HEK293 (cell line): ENCODE measurements at regions not wholly inside any gene's neighbourhood (a gene's known extent, or its start where the extent isn't known, plus 50 kb on each side); places are given as distances from the start of the nearest gene placed in this dataset.
A peak's percentile ranks its signal among the peaks of the same experiment; 100 is the strongest.

Source experiments
- CTCF ChIA-PET: fragments of 350-600 bp; formaldehyde crosslinking; extraction: SDS; loops from one replicate; lab custom pipeline; 2021; ENCODE audit warnings: antibody characterized with exemption; lab: Yijun Ruan, JAX
- POLR2A ChIA-PET: fragments of 300-600 bp; formaldehyde crosslinking; extraction: SDS; loops from one replicate; lab custom pipeline; 2020; ENCODE audit warnings: antibody characterized with exemption, inconsistent platforms; lab: Yijun Ruan, JAX
- H3K27ac ChIP-seq: fragments of 200-500 bp; sonication (Bioruptor generic); 2 replicates; pipeline ENCODE4 v1.5.1; 2014; ENCODE audit warnings: low read depth, low read length, control low read depth, inconsistent platforms; ENCODE audit errors: extremely low read depth
- H3K36me3 ChIP-seq, 2 experiments: fragments of 200-500 bp in 1 of 2; sonication (Bioruptor generic) in 1 of 2; 1 replicate in 1 of 2; 2 replicates in 1 of 2; pipeline ENCODE4 v1.5.1; 2014 to 2017; ENCODE audit warnings: inconsistent platforms in 2 of 2, low read length in 2 of 2; ENCODE audit not compliant: control insufficient read depth in 2 of 2, insufficient read depth in 1 of 2
- H3K4me1 ChIP-seq: fragments of 200-500 bp; sonication (Bioruptor generic); 2 replicates; pipeline ENCODE4 v1.5.1; 2014; ENCODE audit warnings: mild to moderate bottlenecking, low read length, inconsistent platforms; ENCODE audit not compliant: control insufficient read depth, insufficient read depth
- H3K4me3 ChIP-seq: 2 replicates; pipeline ENCODE4 v1.5.1; 2011; ENCODE audit warnings: low read depth, mild to moderate bottlenecking, control low read depth, low read length, moderate library complexity
- H3K9me3 ChIP-seq: fragments of 200-500 bp; sonication (Bioruptor generic); 2 replicates; pipeline ENCODE4 v1.5.1; 2014; ENCODE audit warnings: low read depth, low read length, inconsistent platforms; ENCODE audit not compliant: control insufficient read depth, insufficient read depth
- FEZF1 ChIP-seq: fragments of 450-650 bp; formaldehyde crosslinking; IDR thresholded peaks from 2 replicates; pipeline ENCODE4 v1.5.1; 2016; ENCODE audit warnings: missing biosample characterization, missing genetic modification characterization
- HOXA7 ChIP-seq: sonication (generic); formaldehyde crosslinking; IDR thresholded peaks from 2 replicates; pipeline ENCODE4 v1.8.1; 2022; ENCODE audit warnings: missing genetic modification reagents, borderline replicate concordance
- HOXD13 ChIP-seq: sonication (generic); formaldehyde crosslinking; IDR thresholded peaks from 2 replicates; pipeline ENCODE4 v1.8.0; 2022; ENCODE audit warnings: missing genetic modification reagents, borderline replicate concordance
- OSR2 ChIP-seq: fragments of 450-650 bp; formaldehyde crosslinking; IDR thresholded peaks from 2 replicates; pipeline ENCODE4 v1.5.1; 2016; ENCODE audit warnings: missing biosample characterization, missing genetic modification characterization
- ZBTB10 ChIP-seq: fragments of 450-650 bp; formaldehyde crosslinking; IDR thresholded peaks from 2 replicates; pipeline ENCODE4 v1.5.1; 2016; ENCODE audit warnings: missing biosample characterization, missing genetic modification characterization
- ZBTB21 ChIP-seq: fragments of 450-650 bp; formaldehyde crosslinking; IDR thresholded peaks from 2 replicates; pipeline ENCODE4 v1.5.1; 2017; ENCODE audit warnings: missing biosample characterization, missing genetic modification characterization
- ZBTB8A ChIP-seq: fragments of 450-650 bp; formaldehyde crosslinking; IDR thresholded peaks from 2 replicates; pipeline ENCODE4 v1.5.1; 2016; ENCODE audit warnings: missing biosample characterization, missing genetic modification characterization
- ZNF112 ChIP-seq: fragments of 450-650 bp; formaldehyde crosslinking; IDR thresholded peaks from 2 replicates; pipeline ENCODE4 v1.5.0; 2017; ENCODE audit warnings: missing biosample characterization, missing genetic modification characterization
- ZNF148 ChIP-seq: fragments of 450-650 bp; formaldehyde crosslinking; IDR thresholded peaks from 2 replicates; pipeline ENCODE4 v1.5.0; 2017; ENCODE audit warnings: missing biosample characterization, missing genetic modification characterization, borderline replicate concordance
- ZNF174 ChIP-seq: fragments of 450-650 bp; formaldehyde crosslinking; IDR thresholded peaks from 2 replicates; pipeline ENCODE4 v1.5.0; 2017; ENCODE audit warnings: missing biosample characterization, mild to moderate bottlenecking, missing genetic modification characterization
- ZNF214 ChIP-seq: fragments of 450-650 bp; formaldehyde crosslinking; IDR thresholded peaks from 2 replicates; pipeline ENCODE4 v1.5.1; 2017; ENCODE audit warnings: missing biosample characterization, mild to moderate bottlenecking, missing genetic modification characterization, borderline replicate concordance
- ZNF366 ChIP-seq: fragments of 450-650 bp; formaldehyde crosslinking; conservative IDR thresholded peaks from 2 replicates; pipeline ENCODE4 v1.5.1; 2016; ENCODE audit warnings: missing biosample characterization, missing genetic modification characterization
- ZNF639 ChIP-seq: fragments of 450-650 bp; formaldehyde crosslinking; IDR thresholded peaks from 2 replicates; pipeline ENCODE4 v1.5.1; 2016; ENCODE audit warnings: missing biosample characterization, missing genetic modification characterization
- ZNF677 ChIP-seq: fragments of 450-650 bp; IDR thresholded peaks from 2 replicates; pipeline ENCODE4 v1.5.0; 2018; ENCODE audit warnings: missing biosample characterization, mild to moderate bottlenecking, missing genetic modification characterization, moderate library complexity
- ZNF701 ChIP-seq: fragments of 450-650 bp; formaldehyde crosslinking; IDR thresholded peaks from 2 replicates; pipeline ENCODE4 v1.5.1; 2016; ENCODE audit warnings: missing biosample characterization, missing genetic modification characterization
- ZNF776 ChIP-seq: fragments of 450-650 bp; formaldehyde crosslinking; IDR thresholded peaks from 2 replicates; pipeline ENCODE4 v1.5.0; 2017; ENCODE audit warnings: missing biosample characterization, missing genetic modification characterization, borderline replicate concordance
- ZSCAN16 ChIP-seq: fragments of 450-650 bp; formaldehyde crosslinking; IDR thresholded peaks from 2 replicates; pipeline ENCODE4 v1.5.1; 2016; ENCODE audit warnings: missing biosample characterization, missing genetic modification characterization
- ZSCAN30 ChIP-seq: fragments of 450-650 bp; IDR thresholded peaks from 2 replicates; pipeline ENCODE4 v1.5.1; 2018; ENCODE audit warnings: missing biosample characterization, mild to moderate bottlenecking, missing genetic modification characterization, moderate library complexity
- ZSCAN4 ChIP-seq: fragments of 450-650 bp; formaldehyde crosslinking; IDR thresholded peaks from 2 replicates; pipeline ENCODE4 v1.5.1; 2017; ENCODE audit warnings: missing biosample characterization, missing genetic modification characterization
- TF ChIP-seq, protein P1 (sequence below): fragments of 450-650 bp; formaldehyde crosslinking; IDR thresholded peaks from 2 replicates; pipeline ENCODE4 v1.5.1; 2016; ENCODE audit warnings: missing biosample characterization, missing genetic modification characterization

DNA sequence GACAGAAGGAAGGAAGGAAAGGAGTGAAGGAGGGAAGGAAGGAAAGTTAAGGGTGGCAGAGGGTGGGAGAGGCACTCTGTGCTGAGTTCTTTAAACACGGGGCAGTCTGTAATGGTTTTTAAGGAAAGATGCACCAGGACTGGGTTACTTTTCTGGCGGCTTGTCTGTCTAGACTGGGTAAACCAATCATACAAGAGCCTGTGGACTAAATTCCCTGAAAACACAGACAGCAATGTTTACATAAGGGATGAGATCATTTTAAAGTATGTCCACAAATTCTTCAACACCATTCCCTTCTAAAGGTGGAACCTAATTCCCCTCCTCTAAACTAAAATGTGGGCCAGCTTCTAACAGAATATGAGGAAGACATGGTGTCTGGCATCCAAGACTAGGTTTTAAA, 235.5 kb upstream of the IGF1R start:
- H3K4me1 ChIP-seq = no peaks in the 10 kb centered on the region
- no peak overlapping the region for H3K27ac ChIP-seq
- TF ChIP-seq ZNF366 (tag by site-specific recombination) = 0 out of 2 replicates have a peak, but pooled peaks have one; percentile 44
- TF ChIP-seq ZBTB8A (tag by site-specific recombination) = no peak
- TF ChIP-seq ZBTB21 (tag by site-specific recombination) = no peak
- no peak overlapping the region for H3K4me3 ChIP-seq
- ChIA-PET POLR2A (no interaction called here), CTCF (interaction anchor here (0.6 to 1.6 kb wide), 5 partner anchors 9 to 875 kb away, joined by 3 to 11 read pairs (median 4); no protein-coding TSS in a partner anchor)
- no peaks in the 10 kb centered on the region for H3K36me3 ChIP-seq
- H3K9me3 ChIP-seq = no peaks in the 10 kb centered on the region

DNA sequence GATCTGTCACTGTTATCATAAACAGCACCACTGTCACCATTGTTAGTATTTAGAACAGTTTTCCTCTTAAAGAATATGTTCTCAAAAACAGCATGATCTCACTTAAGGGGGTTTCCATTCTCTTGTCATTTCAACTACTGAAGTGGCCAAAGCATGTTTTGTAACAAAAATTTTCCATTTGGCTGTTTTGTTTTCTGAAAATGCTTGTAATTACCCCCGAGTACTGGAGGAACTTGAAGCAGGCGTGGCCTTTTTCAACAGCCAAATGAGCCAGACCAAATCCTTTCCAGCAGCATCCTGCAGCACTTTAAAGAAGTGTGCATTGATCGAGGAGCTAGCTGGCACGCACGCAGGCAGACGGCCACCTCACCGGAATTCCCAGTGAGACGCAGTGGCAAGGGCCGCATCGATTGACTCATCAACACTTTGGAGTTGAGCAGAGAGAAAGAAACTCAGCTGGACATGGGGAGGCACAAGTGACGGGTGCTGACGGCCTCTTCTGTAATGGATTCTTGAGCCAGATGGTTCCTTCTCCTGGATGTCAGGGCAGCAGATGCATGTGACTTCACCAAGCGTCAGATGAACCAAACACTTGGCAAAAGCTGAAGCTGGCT, 234.3 kb upstream of the IGF1R start:
- POLR2A ChIA-PET = no interaction called here
- Histone ChIP-seq H3K36me3 (no peaks in the 10 kb centered on the region), H3K4me1 (no peaks in the 10 kb centered on the region), H3K9me3 (no peaks in the 10 kb centered on the region), H3K27ac (no peak overlapping the region), H3K4me3 (no peak overlapping the region)
- TF ChIP-seq, protein P1, sequence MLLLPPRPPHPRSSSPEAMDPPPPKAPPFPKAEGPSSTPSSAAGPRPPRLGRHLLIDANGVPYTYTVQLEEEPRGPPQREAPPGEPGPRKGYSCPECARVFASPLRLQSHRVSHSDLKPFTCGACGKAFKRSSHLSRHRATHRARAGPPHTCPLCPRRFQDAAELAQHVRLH = no peak
- TF ChIP-seq ZNF112 (tag by site-specific recombination) = no peak
- no peak for TF ChIP-seq ZNF214 (tag by site-specific recombination)
- no peak for TF ChIP-seq ZSCAN4 (tag by site-specific recombination)
- no peak for TF ChIP-seq ZSCAN16 (tag by site-specific recombination)
- TF ChIP-seq ZNF639 (tag by site-specific recombination) = no peak
- no peak for TF ChIP-seq FEZF1 (tag by site-specific recombination)
- TF ChIP-seq ZNF174 (tag by site-specific recombination) = no peak
- TF ChIP-seq ZNF148 (tag by site-specific recombination) = no peak
- TF ChIP-seq ZNF776 (tag by site-specific recombination) = no peak
- no peak for TF ChIP-seq OSR2 (tag by site-specific recombination)
- no peak for TF ChIP-seq ZSCAN30 (tag by site-specific recombination)
- no peak for TF ChIP-seq HOXD13 (CRISPR knock-in tag)
- no peak for TF ChIP-seq ZNF701 (tag by site-specific recombination)
- TF ChIP-seq ZNF677 (tag by site-specific recombination) = no peak
- TF ChIP-seq HOXA7 (CRISPR knock-in tag) = no peak
- TF ChIP-seq ZBTB10 = no peak
- CTCF ChIA-PET = interaction anchor here (1.0 to 1.6 kb wide), 3 partner anchors 8 to 102 kb away, joined by 3 to 11 read pairs (median 10); no protein-coding TSS in a partner anchor
